Common myeloid progenitor, CD34-positive (primary cell): ENCODE measurements at regions not wholly inside any gene's neighbourhood (a gene's known extent, or its start where the extent isn't known, plus 50 kb on each side); places are given as distances from the start of the nearest gene placed in this dataset.
"Not testable (repeated sequence)": the region's sequence is repeated elsewhere in the genome, so short reads cannot be mapped to it uniquely, and the experiment has no call there.

Experiments
- CTCF ChIA-PET: fragments of 350-600 bp; sonication (Branson Sonifier 250); formaldehyde crosslinking; loops from one replicate; lab custom pipeline; 2021; ENCODE audit warnings: antibody characterized with exemption; lab: Charles Lee
- POLR2A ChIA-PET: fragments of 350-600 bp; sonication (Branson Sonifier 250); formaldehyde crosslinking; loops from one replicate; lab custom pipeline; 2021; ENCODE audit warnings: antibody characterized with exemption; lab: Charles Lee
- DNase-seq, 3 donors: peaks; one replicate each; pipeline versions ENCODE4 v3.0.0 to v3.0.0-alpha.2; 2013
- H3K27ac ChIP-seq, 2 experiments: 1 replicate in 1 of 2; 2 replicates in 1 of 2; pipeline ENCODE4 v1.7.0; 2013; ENCODE audit warnings: inconsistent platforms in 2 of 2, low read length in 2 of 2, mild to moderate bottlenecking in 2 of 2, low read depth in 1 of 2, moderate library complexity in 1 of 2; ENCODE audit not compliant: severe bottlenecking in 2 of 2, insufficient read depth in 1 of 2, poor library complexity in 1 of 2
- H3K27me3 ChIP-seq, 5 experiments: replicated peaks in 2 of 5; 1 replicate in 3 of 5; 2 replicates in 2 of 5; pipeline versions ENCODE4 v1.6.1 to v1.7.0; 2013; ENCODE audit warnings: low read length in 4 of 5, mild to moderate bottlenecking in 2 of 5, moderate library complexity in 2 of 5, inconsistent platforms in 1 of 5; ENCODE audit not compliant: insufficient read depth in 5 of 5, control insufficient read depth in 4 of 5
- H3K36me3 ChIP-seq, 4 experiments: 1 replicate in 2 of 4; 2 replicates in 2 of 4; pipeline versions ENCODE4 v1.6.1 to v1.7.0; 2013; ENCODE audit warnings: low read length in 3 of 4, control low read depth in 1 of 4, mild to moderate bottlenecking in 1 of 4; ENCODE audit not compliant: control insufficient read depth in 4 of 4, insufficient read depth in 4 of 4
- H3K4me1 ChIP-seq, 4 experiments: 1 replicate in 3 of 4; 2 replicates in 1 of 4; pipeline versions ENCODE4 v1.6.1 to v1.7.1; 2013; ENCODE audit warnings: low read length in 3 of 4, mild to moderate bottlenecking in 3 of 4, control low read depth in 1 of 4, inconsistent platforms in 1 of 4, moderate library complexity in 1 of 4; ENCODE audit not compliant: control insufficient read depth in 4 of 4, insufficient read depth in 4 of 4; ENCODE audit errors: control extremely low read depth in 1 of 4
- H3K4me3 ChIP-seq, 7 experiments: 1 replicate in 4 of 7; 2 replicates in 3 of 7; pipeline versions ENCODE4 v1.5.1 to v1.7.0; 2013; ENCODE audit warnings: mild to moderate bottlenecking in 7 of 7, low read length in 6 of 7, moderate library complexity in 6 of 7, inconsistent platforms in 2 of 7, low read depth in 2 of 7, control low read depth in 1 of 7; ENCODE audit not compliant: insufficient read depth in 4 of 7, control insufficient read depth in 1 of 7; ENCODE audit errors: extremely low read depth in 1 of 7
- H3K9me3 ChIP-seq, 5 experiments: 1 replicate in 4 of 5; 2 replicates in 1 of 5; pipeline versions ENCODE4 v1.6.1 to v1.7.1; 2013; ENCODE audit warnings: low read length in 4 of 5, mild to moderate bottlenecking in 2 of 5, inconsistent platforms in 1 of 5, low read depth in 1 of 5, moderate library complexity in 1 of 5; ENCODE audit not compliant: control insufficient read depth in 4 of 5, insufficient read depth in 2 of 5; ENCODE audit errors: control extremely low read depth in 1 of 5
- WGBS: methylation state at CpG from one replicate; pipeline ENCODE4 v1.1.5; 2013; ENCODE audit not compliant: insufficient coverage; 5-methylcytosine and 5-hydroxymethylcytosine counted together

GRCh38 chr2:77578354-77578753 is 56.2 kb upstream of the LRRTM4 start:
- Histone ChIP-seq H3K4me3 (no peak overlapping the region), H3K27me3 (no peaks in the 10 kb centered on the region), H3K27ac (no peak overlapping the region), H3K4me1 (no peaks in the 10 kb centered on the region), H3K36me3 (no peaks in the 10 kb centered on the region), H3K9me3 (no peaks in the 10 kb centered on the region)
- DNase-seq: no peak
- ChIA-PET CTCF (no interaction called here), POLR2A (no interaction called here)

GRCh38 chr2:77579076-77579769 is 57.0 kb upstream of the LRRTM4 start:
- CTCF ChIA-PET: no interaction called here
- H3K9me3 ChIP-seq: no peaks in the 10 kb centered on the region

GRCh38 chr2:77588438-77588837 is 66.3 kb upstream of the LRRTM4 start:
- DNase-seq: no peak
- no peak overlapping the region for H3K27ac ChIP-seq
- no peaks in the 10 kb centered on the region for H3K4me1 ChIP-seq
- H3K9me3 ChIP-seq: no peaks in the 10 kb centered on the region
- 100% methylated on average over 3 of the region's 3 CpGs for WGBS
- ChIA-PET CTCF (no interaction called here), POLR2A (no interaction called here)
- no peaks in the 10 kb centered on the region for H3K27me3 ChIP-seq
- H3K36me3 ChIP-seq: no peaks in the 10 kb centered on the region
- no peak overlapping the region for H3K4me3 ChIP-seq

More at GRCh38 chr2:77579076-77579769, 57.0 kb upstream of the LRRTM4 start:
- Histone ChIP-seq H3K36me3 (no peaks in the 10 kb centered on the region), H3K27ac (no peak overlapping the region), H3K4me3 (no peak overlapping the region), H3K27me3 (no peaks in the 10 kb centered on the region), H3K4me1 (no peaks in the 10 kb centered on the region)
- 80% methylated on average over 1 of the region's 3 CpGs for WGBS
- POLR2A ChIA-PET: no interaction called here
- DNase-seq: no peak

- WGBS: 94% methylated on average over 22 of the region's 29 CpGs
- Histone ChIP-seq H3K27ac (no peak overlapping the region), H3K36me3 (no peaks in the 10 kb centered on the region), H3K27me3 (no peaks in the 10 kb centered on the region), H3K4me3 (no peak overlapping the region), H3K9me3 (no peaks in the 10 kb centered on the region), H3K4me1 (no peaks in the 10 kb centered on the region)
- DNase-seq: no peak
- CTCF ChIA-PET: no interaction called here
- POLR2A ChIA-PET: no interaction called here
Measured at GRCh38 chr2:77590298-77590917, 68.2 kb upstream of the LRRTM4 start.

- H3K27me3 ChIP-seq, H3K27ac ChIP-seq, H3K9me3 ChIP-seq, H3K4me3 ChIP-seq, POLR2A ChIA-PET, H3K36me3 ChIP-seq, H3K4me1 ChIP-seq, DNase-seq: not testable (repeated sequence)
- CTCF ChIA-PET: interaction anchor here (0.6 kb wide), 1 partner anchor 42 kb away, joined by 4 read pairs; no protein-coding TSS in a partner anchor
- WGBS: 87% methylated on average over 10 of the region's 24 CpGs
Measured at GRCh38 chr2:77592955-77593354, 70.8 kb upstream of the LRRTM4 start.

GRCh38 chr2:77602771-77603170 is 80.6 kb upstream of the LRRTM4 start:
- no peak overlapping the region for H3K27ac ChIP-seq
- ChIA-PET POLR2A (no interaction called here), CTCF (no interaction called here)
- no peaks in the 10 kb centered on the region for H3K27me3 ChIP-seq
- H3K4me3 ChIP-seq: no peak overlapping the region
- H3K4me1 ChIP-seq: no peaks in the 10 kb centered on the region
- no peaks in the 10 kb centered on the region for H3K36me3 ChIP-seq
- H3K9me3 ChIP-seq: no peaks in the 10 kb centered on the region
- no CpG with 5 or more reads among the region's 1 CpG for WGBS
- DNase-seq: no peak
